ENCODE measurements at regions not wholly inside any gene's neighbourhood (a gene's known extent, or its start where the extent isn't known, plus 50 kb on each side); places are given as distances from the start of the nearest gene placed in this dataset.

GRCh38 chr5:83414601-83415000 is 56.9 kb upstream of the VCAN start:
- TF ChIP-seq, protein P1, sequence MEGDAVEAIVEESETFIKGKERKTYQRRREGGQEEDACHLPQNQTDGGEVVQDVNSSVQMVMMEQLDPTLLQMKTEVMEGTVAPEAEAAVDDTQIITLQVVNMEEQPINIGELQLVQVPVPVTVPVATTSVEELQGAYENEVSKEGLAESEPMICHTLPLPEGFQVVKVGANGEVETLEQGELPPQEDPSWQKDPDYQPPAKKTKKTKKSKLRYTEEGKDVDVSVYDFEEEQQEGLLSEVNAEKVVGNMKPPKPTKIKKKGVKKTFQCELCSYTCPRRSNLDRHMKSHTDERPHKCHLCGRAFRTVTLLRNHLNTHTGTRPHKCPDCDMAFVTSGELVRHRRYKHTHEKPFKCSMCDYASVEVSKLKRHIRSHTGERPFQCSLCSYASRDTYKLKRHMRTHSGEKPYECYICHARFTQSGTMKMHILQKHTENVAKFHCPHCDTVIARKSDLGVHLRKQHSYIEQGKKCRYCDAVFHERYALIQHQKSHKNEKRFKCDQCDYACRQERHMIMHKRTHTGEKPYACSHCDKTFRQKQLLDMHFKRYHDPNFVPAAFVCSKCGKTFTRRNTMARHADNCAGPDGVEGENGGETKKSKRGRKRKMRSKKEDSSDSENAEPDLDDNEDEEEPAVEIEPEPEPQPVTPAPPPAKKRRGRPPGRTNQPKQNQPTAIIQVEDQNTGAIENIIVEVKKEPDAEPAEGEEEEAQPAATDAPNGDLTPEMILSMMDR (IDR thresholded peaks at IDR 0.05): no peak
- no peak for TF ChIP-seq EP300 (IDR thresholded peaks at IDR 0.05)

All from tibial nerve (tissue), 4 donors.